OCI-LY1 (cell line): ENCODE measurements at regions not wholly inside any gene's neighbourhood (a gene's known extent, or its start where the extent isn't known, plus 50 kb on each side); places are given as distances from the start of the nearest gene placed in this dataset.

ENCODE experiments used
- CTCF ChIP-seq: fragments of 200-600 bp; sonication (generic), shearing (Covaris generic); IDR thresholded peaks from 2 replicates; pipeline ENCODE4 v1.5.1; 2017; ENCODE audit warnings: mild to moderate bottlenecking, antibody characterized with exemption, low read length, moderate library complexity, mixed read lengths
- EZH2 ChIP-seq: fragments of 200-600 bp; sonication (generic), shearing (Covaris generic); IDR thresholded peaks from 2 replicates; pipeline ENCODE4 v1.8.0; 2017; ENCODE audit warnings: borderline replicate concordance, mixed run types, mild to moderate bottlenecking, antibody characterized with exemption, low read length, moderate library complexity, mixed read lengths

GRCh38 chr2:67142071-67142470 lies 255.1 kb upstream of the ETAA1 start:
- TF ChIP-seq CTCF = no peak
- TF ChIP-seq EZH2 = no peak
